ENCODE measurements at regions not wholly inside any gene's neighbourhood (a gene's known extent, or its start where the extent isn't known, plus 50 kb on each side); places are given as distances from the start of the nearest gene placed in this dataset.

- H3K27ac ChIP-seq: no peak overlapping the region
- 86 to 89% (median 88%) methylated on average over 9 of the region's 9 CpGs for WGBS, 5 donors
- no peak for DNase-seq
These were observed 113.8 kb downstream of the RRAGC start for GRCh38 chr1:38745476-38746401.

GRCh38 chr1:38744452-38745350 lies 114.9 kb downstream of the RRAGC start:
- no peak for TF ChIP-seq CTCF (IDR thresholded peaks at IDR 0.05 in 8 of 11, conservative IDR thresholded peaks at IDR 0.05 in 3 of 11)
- TF ChIP-seq POLR2AphosphoS5 (IDR thresholded peaks at IDR 0.05): no peak
- no peak for TF ChIP-seq POLR2A (IDR thresholded peaks at IDR 0.05)
- H3K9me3 ChIP-seq: no peaks in the 10 kb centered on the region
- WGBS, 5 donors: 76 to 90% (median 84%) methylated on average over 10 of the region's 10 CpGs
- no peaks in the 10 kb centered on the region for H3K36me3 ChIP-seq
- no peak for DNase-seq
- H3K27ac ChIP-seq: no peak overlapping the region
- intact Hi-C loops (cut with DNase I; ENCODE audit: low total_unique reads): no loop called here
- peaks cover 0 to 6% (median 0%) of the 10 kb centered on the region in 7 donors for H3K27me3 ChIP-seq (replicated peaks in 1 of 7)
- no peaks in the 10 kb centered on the region for H3K4me1 ChIP-seq
- H3K4me3 ChIP-seq: no peak overlapping the region

More at GRCh38 chr1:38745476-38746401, 113.8 kb downstream of the RRAGC start:
- Histone ChIP-seq H3K27me3 (replicated peaks in 1 of 7) (peaks cover 0 to 12% (median 0%) of the 10 kb centered on the region in 7 donors), H3K9me3 (peaks cover 0 to 5% (median 0%) of the 10 kb centered on the region in 8 donors), H3K4me1 (no peaks in the 10 kb centered on the region), H3K36me3 (no peaks in the 10 kb centered on the region), H3K4me3 (no peak overlapping the region)
- intact Hi-C loops (cut with DNase I; ENCODE audit: low total_unique reads): no loop called here
- no peak for TF ChIP-seq POLR2AphosphoS5 (IDR thresholded peaks at IDR 0.05)
- TF ChIP-seq CTCF (IDR thresholded peaks at IDR 0.05 in 8 of 11, conservative IDR thresholded peaks at IDR 0.05 in 3 of 11): no peak
- no peak for TF ChIP-seq POLR2A (IDR thresholded peaks at IDR 0.05)

GRCh38 chr1:38743184-38743583 lies 116.4 kb downstream of the RRAGC start:
- TF ChIP-seq POLR2A (IDR thresholded peaks at IDR 0.05): no peak
- TF ChIP-seq CTCF (IDR thresholded peaks at IDR 0.05 in 8 of 11, conservative IDR thresholded peaks at IDR 0.05 in 3 of 11): no peak
- TF ChIP-seq POLR2AphosphoS5 (IDR thresholded peaks at IDR 0.05): no peak
- intact Hi-C loops (cut with DNase I; ENCODE audit: low total_unique reads): no loop called here

More at GRCh38 chr1:38743184-38743583, 116.4 kb downstream of the RRAGC start:
- Histone ChIP-seq H3K27me3 (replicated peaks in 1 of 7) (peaks cover 0 to 6% (median 0%) of the 10 kb centered on the region in 7 donors), H3K9me3 (no peaks in the 10 kb centered on the region), H3K4me3 (no peak overlapping the region), H3K4me1 (no peaks in the 10 kb centered on the region), H3K36me3 (no peaks in the 10 kb centered on the region), H3K27ac (no peak overlapping the region)
- WGBS, 5 donors: 92 to 98% (median 96%) methylated on average over 1 of the region's 1 CpG
- no peak for DNase-seq

All from spleen (tissue), 11 donors.